ENCODE measurements at regions not wholly inside any gene's neighbourhood (a gene's known extent, or its start where the extent isn't known, plus 50 kb on each side); places are given as distances from the start of the nearest gene placed in this dataset.

GRCh38 chr13:73317140-73317539 is 258.3 kb downstream of the KLF5 start:
- no peaks in the 10 kb centered on the region for H3K4me1 ChIP-seq (ENCODE audit: insufficient read depth)
- TF ChIP-seq EP300 (IDR thresholded peaks at IDR 0.05) (no peak), CTCF (IDR thresholded peaks at IDR 0.05) (no peak), POLR2A (IDR thresholded peaks at IDR 0.05) (no peak)
- WGBS, 3 donors: 89 to 97% (median 97%) methylated on average over 2 of the region's 2 CpGs
- H3K36me3 ChIP-seq: no peaks in the 10 kb centered on the region
- intact Hi-C loops (cut with DNase I): no loop called here
- H3K9me3 ChIP-seq: no peaks in the 10 kb centered on the region
- no peak overlapping the region for H3K27ac ChIP-seq
- H3K27me3 ChIP-seq: no peaks in the 10 kb centered on the region
- DNase-seq: no peak
- no peak overlapping the region for H3K4me3 ChIP-seq

GRCh38 chr13:73310366-73310765 is 251.6 kb downstream of the KLF5 start:
- TF ChIP-seq POLR2A (IDR thresholded peaks at IDR 0.05): no peak
- no peak for TF ChIP-seq CTCF (IDR thresholded peaks at IDR 0.05)
- TF ChIP-seq EP300 (IDR thresholded peaks at IDR 0.05): no peak
- intact Hi-C loops (cut with DNase I): no loop called here
- no peak for DNase-seq
- Histone ChIP-seq H3K4me3 (no peak overlapping the region), H3K4me1 (ENCODE audit: insufficient read depth) (no peaks in the 10 kb centered on the region), H3K36me3 (no peaks in the 10 kb centered on the region), H3K27ac (no peak overlapping the region), H3K27me3 (no peaks in the 10 kb centered on the region), H3K9me3 (no peaks in the 10 kb centered on the region)
- 73 to 83% (median 77%) methylated on average over 2 of the region's 2 CpGs for WGBS, 3 donors

DNA sequence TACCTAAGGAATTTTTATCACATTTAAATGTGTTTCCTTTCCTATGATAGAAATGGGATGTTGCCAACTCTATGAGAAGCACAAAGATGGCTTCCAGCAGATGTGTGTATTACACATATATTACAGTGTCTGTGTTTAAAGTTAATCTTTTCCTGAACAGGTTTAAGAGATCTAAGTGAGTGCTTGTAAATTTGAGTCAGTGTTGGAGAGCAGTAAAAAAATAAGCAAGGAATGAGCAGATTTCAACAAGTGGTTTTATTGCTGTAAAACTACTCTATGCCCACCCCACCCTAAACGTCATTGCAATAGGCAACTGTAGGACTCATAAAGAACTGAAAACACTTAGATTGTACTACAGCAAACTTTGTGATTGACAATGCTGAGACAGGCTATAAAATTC is 248.7 kb downstream of the KLF5 start:
- Histone ChIP-seq H3K27me3 (no peaks in the 10 kb centered on the region), H3K4me3 (no peak overlapping the region), H3K9me3 (no peaks in the 10 kb centered on the region), H3K4me1 (ENCODE audit: insufficient read depth) (no peaks in the 10 kb centered on the region), H3K36me3 (no peaks in the 10 kb centered on the region), H3K27ac (no peak overlapping the region)
- DNase-seq: no peak
- WGBS, 3 donors: 63 to 78% (median 76%) methylated on average over 1 of the region's 1 CpG
- intact Hi-C loops (cut with DNase I): no loop called here
- no peak for TF ChIP-seq EP300 (IDR thresholded peaks at IDR 0.05)
- no peak for TF ChIP-seq POLR2A (IDR thresholded peaks at IDR 0.05)
- TF ChIP-seq CTCF (IDR thresholded peaks at IDR 0.05): no peak

GRCh38 chr13:73306688-73307087 is 247.9 kb downstream of the KLF5 start:
- Histone ChIP-seq H3K27ac (no peak overlapping the region), H3K4me3 (no peak overlapping the region), H3K4me1 (ENCODE audit: insufficient read depth) (no peaks in the 10 kb centered on the region), H3K27me3 (no peaks in the 10 kb centered on the region), H3K36me3 (no peaks in the 10 kb centered on the region), H3K9me3 (no peaks in the 10 kb centered on the region)
- intact Hi-C loops (cut with DNase I): no loop called here
- DNase-seq: no peak
- 94 to 97% (median 97%) methylated on average over 1 of the region's 1 CpG for WGBS, 3 donors
- TF ChIP-seq POLR2A (IDR thresholded peaks at IDR 0.05): no peak

GRCh38 chr13:73304442-73304841 is 245.6 kb downstream of the KLF5 start:
- Histone ChIP-seq H3K36me3 (no peaks in the 10 kb centered on the region), H3K9me3 (no peaks in the 10 kb centered on the region), H3K27me3 (no peaks in the 10 kb centered on the region), H3K27ac (no peak overlapping the region), H3K4me3 (no peak overlapping the region), H3K4me1 (ENCODE audit: insufficient read depth) (no peaks in the 10 kb centered on the region)
- DNase-seq: no peak
- TF ChIP-seq CTCF (IDR thresholded peaks at IDR 0.05): no peak
- TF ChIP-seq EP300 (IDR thresholded peaks at IDR 0.05): no peak
- no peak for TF ChIP-seq POLR2A (IDR thresholded peaks at IDR 0.05)
- intact Hi-C loops (cut with DNase I): no loop called here
- 55 to 85% (median 84%) methylated on average over 2 of the region's 2 CpGs for WGBS, 3 donors

Data from ovary (tissue), 7 donors.